ENCODE measurements at regions not wholly inside any gene's neighbourhood (a gene's known extent, or its start where the extent isn't known, plus 50 kb on each side); places are given as distances from the start of the nearest gene placed in this dataset.
"Not testable (repeated sequence)": the region's sequence is repeated elsewhere in the genome, so short reads cannot be mapped to it uniquely, and the experiment has no call there.

DNA sequence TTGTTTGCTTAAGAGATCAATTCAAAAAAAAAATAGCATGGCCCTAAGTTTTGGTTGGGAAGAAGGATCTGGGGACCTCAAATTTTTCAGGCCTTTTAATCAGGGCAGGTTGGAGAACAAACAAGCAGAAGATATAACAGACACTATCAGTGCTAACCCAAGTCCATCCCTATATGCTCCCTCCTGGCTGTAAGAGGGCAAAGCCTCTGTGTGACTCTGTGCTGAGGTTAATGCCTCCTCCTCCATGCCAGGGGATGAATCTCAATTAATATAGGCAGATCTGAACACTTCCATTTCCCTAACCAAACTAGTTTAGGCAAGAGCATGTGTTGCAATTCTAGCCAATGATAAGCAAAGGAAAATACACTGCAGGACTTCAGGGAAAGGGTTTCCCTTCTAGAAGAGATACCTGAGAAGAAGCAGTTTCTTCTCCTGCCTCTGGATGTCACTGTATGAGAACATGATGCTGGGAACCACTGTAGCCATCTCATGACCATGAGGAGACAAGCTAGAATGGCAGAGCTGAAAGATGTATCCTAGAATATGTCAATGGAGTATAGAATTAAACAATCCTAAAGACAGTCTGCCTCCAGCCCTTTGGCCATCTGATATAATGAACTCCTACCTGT is 76.0 kb downstream of the CHD9NB start:
- ATAC-seq: peak; percentile 73

DNA sequence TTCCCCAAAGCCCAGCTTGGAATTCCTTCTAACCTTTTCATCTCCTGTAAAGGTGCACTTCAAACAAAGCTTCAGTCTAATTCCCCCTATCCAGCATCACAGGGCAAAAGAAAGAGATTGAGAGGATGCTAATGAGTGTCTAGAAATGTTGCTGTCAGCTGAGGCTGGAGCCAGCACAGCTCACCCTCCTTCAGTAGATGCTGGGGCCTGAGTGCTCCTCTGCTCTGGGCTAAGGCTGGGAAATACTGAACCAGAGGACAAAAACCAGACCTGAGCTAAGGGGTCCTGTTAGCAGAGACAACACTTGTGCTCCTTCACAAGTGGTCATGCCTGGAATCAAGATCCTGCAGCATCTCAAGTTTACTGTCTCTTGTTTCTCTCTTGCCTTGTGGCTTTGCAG is 85.0 kb downstream of the CHD9NB start:
- ATAC-seq: no peak

DNA sequence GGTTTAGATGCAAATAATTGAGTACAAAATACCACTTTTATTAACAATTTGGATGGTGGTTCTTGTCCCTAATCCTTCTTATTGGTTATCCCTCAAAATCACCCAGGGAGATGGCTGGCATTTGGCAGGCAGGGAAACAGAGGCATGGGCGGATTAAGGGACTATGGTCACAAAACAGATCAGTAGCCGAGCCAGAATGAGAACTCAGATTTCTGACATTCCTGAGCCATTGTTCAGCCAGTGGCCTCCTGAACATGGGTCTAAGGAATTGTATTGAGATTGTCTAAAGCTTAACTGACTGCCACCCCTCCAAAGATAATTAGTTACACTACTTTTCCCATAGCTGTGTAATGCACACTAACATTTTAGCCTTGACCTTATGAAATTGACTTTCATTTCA is 88.4 kb downstream of the CHD9NB start:
- ATAC-seq: no peak

DNA sequence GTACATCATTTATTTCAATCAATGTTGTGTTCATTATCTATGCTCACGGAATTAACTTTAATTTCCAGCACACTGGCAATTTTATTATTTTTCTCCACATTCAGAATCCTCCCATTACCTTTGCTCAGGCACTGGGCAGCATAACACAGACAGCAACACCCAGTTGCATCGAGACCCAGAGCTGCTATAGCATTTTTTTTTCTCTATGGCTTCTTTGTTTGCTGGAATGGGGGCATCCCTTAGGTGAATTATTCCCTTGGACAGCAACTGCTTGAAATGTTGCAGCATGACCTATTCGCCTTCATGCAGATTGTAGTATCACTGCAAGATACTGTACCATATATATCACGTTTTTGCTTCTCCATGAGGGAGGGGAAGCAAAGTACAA is 88.8 kb downstream of the CHD9NB start:
- ATAC-seq: no peak

DNA sequence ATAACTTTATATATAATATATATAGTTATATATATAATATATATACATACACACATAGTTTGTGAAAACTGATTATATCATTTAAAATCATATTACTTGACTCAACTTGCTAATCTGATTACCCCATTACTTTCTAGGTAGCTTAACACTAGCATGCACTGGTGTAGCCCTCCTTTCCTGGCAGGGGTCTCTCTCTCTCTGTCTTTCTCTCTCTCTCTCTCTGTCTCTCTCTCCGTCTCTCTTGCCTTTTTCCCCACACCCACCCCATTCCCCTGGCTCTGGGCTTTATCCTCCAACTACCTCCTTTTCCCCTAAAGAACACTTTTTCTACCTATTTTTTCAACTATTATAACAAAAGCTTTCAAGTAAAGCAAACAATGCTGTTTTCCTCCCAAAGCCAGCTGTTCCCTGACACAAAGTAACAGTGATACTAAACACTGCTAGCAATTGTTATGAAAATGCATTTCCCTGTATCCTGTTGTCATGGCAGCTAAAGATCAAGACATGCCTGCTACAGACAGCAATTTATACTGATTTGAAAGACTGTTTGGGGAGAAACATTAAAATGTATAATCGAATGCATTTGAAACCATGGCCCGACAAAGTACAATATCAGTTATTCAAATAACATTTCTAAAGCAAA is 89.4 kb downstream of the CHD9NB start:
- no peak for ATAC-seq

DNA sequence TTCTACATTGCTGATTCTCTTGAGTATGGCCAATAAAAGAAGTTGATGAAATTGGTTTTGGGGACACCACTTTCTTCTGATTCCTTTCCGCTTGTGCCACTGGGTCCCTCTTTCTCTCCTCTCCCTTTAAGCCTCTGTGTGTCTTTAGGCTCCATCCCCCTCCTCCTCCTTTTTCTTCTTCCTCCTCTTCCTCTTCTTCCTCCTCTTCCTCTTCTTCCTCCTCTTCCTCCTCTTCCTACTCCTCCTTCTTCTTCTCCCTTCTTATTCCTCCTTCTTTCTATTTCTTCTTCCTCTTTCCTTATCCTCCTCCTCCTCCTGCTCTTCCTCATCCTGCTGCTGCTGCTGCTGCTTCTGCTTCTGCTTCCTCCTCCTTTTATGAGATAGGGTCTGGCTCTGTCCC is 93.7 kb downstream of the CHD9NB start:
- no peak for ATAC-seq

DNA sequence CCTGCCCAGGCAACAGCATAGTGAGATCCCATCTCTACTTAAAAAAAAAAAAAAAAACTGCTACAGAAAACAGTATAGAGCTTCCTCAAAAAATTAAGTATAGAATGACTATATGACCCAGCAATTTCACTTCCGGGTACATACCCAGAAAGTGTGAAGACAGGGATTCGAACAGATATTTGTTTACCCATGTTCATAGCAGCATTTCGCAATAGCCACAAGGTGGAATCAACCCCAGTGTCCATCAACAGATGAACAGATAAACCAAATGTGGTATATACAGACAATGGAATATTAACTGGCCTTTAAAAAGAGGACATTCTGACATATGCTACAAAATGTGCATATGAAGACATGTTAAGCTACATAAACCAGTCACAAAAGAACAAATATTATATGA is 95.5 kb downstream of the CHD9NB start:
- no peak for ATAC-seq

DNA sequence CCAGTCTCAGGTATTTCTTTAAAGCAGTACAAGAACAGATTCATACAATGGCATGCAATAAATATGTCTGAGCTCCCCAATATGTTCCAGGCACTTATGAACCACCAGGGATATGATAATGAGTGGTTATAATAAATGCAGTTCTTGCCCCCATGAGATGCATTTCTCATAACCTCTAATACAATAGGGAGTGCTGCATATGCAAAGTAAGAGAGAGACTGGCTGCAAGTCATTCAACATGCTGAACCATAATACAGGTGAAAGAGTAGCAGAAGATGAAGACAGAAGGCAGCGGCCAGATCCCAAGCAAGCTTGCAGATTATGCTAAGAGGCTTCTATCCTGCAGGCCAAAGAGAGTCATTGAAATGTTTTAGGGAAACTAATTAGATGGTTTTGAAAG is 96.7 kb downstream of the CHD9NB start:
- no peak for ATAC-seq

DNA sequence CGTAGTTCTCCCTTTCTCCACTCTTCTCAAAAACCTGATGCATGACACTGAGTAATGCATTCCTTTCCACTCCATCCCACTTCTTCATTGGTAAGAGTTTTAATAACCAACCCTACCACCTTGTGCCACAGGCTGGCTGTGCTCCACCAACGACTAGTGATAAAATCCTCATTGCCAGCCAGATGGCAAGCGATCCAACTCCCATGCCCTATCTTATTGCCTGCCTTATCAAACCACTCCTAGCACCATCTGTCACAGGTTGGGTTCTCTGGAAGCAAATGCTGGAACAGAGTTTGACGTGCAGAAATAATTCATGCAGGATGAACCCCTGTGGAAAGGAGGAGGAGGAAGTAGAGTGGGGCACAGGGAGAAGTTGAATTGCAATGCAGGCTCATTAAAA is 99.5 kb downstream of the CHD9NB start:
- ATAC-seq: no peak

DNA sequence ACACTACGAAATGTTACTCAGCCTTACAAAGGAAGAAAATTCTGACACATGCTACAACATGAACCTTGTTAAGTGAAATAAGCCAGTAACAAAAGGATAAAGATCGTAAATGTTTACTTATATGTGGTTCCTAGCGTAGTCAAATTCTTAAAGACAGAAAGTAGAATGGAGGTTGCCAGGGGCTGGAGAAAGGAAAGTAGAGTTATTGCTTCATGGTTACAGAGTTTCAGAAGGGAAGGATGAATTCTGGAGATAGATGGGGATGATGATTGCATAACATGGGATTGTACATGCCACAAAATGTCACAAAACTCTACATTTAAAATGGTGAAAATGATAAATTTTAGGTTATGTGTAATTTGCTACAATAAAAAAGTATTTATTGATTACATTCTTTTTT is 103.8 kb downstream of the CHD9NB start:
- no peak for ATAC-seq

DNA sequence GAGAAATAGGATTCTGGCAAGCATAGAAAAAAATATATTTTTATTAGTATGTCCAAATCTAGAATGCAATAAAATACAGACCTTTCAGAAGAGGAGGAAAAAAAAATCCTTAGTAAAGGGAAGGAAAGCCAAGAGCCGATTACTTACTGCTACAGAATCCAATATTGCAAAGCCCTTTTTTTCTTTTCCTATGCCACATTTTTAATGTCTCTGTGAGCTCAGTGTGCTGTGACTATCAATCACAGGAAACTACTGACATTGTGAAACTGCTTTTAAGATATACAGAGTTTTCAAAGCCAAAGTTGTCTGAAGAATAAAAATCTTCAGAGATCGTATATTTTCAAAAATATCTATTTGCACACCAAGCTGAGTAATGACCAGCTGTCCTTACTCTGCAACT is 120.4 kb downstream of the CHD9NB start:
- ATAC-seq: no peak

DNA sequence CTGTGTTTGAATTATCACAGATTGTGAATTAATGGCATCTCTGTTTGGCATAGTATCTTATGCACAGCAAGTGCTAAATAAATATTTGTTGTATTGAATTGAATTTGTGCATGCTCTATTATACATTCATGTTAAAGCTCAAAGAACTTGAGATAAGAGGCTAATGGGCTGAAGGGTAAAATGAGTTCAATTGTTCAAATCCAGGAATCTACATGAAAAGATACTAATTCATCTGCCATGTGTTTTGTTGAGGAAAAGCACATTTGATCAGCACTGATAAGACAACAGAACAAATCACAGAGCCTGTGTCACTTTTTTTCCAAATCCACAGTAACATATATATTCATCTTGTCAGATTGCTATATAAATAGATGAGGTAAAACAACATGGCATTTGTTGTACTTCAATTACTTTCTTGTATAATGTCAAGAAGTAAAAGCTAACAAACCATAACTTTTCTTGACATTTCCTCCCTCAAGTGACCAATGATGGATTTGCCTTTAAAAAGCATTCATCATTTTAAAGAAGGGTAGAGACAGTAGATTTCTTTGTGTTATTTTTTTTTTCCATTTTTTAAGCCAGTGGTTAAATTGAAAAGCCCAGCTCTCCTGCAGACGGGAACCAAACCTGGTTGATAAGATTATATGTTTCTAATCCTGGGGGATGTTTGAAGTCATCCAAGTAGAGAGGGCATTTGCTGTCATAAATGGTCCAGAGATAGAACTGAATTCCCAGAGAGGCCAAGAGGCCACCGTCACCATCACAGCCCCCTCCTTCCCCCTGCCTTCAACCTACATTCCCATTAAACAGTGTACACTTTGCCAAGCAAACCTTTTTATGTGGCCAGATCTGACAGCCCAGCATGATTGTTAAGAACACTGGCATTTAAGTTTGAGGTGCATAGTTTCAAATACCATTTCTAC is 123.0 kb downstream of the CHD9NB start:
- ATAC-seq: no peak

DNA sequence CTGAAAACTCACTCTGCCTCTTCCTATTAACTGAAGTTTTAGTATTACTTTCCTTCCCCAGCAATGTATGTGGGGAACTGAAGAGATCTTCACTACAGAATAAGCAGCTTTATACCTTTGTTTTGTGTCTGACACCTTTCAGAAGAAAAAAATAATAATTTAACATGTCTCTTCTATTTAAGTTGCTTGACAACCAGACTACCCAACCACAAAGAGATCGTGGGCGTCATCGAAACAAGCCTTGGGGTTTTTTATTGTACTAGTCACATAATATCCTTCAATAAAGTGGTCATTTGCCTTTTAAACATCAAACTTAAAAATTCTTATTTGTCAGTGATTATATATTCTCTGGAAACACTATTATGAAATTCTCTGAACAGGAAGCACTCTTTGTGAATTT is 123.7 kb downstream of the CHD9NB start:
- no peak for ATAC-seq

DNA sequence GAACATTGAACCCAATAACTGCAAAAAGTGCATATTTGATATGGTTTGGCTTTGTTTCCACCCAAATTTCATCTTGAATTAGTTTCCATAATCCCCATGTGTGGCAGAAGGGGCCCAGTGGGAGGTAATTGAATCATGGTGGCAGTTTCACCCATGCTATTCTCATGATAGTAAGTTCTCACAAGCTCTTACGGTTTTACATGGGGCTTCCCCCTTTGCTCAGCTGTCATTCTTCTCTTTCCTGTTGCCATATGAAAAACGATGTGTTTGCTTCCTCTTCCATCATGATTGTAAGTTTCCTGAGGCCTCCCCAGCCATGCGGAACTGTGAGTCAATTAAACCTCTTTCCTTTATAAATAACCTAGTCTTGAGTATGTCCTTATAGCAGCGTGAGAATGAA is 127.6 kb downstream of the CHD9NB start:
- no peak for ATAC-seq

DNA sequence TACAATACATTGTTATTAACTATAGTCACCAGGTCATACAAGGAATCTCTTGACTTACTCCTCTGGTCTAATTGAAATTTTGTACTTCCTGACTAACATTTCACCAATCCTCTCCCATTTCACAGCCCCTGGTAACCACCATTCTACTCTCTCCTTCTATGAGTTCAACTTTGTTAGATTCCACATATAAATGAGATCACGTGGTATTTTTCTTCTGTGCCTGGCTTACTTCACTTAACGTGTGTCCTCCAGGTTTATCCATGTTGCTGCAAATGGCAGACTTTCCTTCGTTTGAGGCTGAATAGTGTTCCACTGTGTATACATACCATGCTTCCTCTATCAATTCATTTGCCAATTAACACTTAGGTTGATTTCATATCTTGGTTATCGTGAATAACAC is 128.5 kb downstream of the CHD9NB start:
- no peak for ATAC-seq

DNA sequence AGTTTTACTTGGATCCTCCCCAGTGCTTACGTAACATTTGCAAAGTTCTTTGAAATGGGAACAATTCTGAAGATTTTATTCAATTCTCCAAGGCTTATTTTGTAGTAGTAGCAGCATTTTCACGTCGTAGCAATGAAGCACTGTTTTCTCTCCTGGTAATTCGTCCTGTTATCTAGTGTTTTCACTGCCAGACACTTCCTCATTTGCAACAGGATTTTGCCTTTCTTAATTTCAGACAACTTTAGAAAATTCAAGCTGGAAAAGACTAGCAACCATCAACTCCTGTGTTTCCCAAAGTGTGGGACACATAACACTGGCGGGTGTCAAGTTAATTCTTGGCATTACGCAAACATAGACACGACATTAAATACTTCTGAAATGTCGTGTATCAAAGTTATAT is 131.6 kb downstream of the CHD9NB start:
- no peak for ATAC-seq

DNA sequence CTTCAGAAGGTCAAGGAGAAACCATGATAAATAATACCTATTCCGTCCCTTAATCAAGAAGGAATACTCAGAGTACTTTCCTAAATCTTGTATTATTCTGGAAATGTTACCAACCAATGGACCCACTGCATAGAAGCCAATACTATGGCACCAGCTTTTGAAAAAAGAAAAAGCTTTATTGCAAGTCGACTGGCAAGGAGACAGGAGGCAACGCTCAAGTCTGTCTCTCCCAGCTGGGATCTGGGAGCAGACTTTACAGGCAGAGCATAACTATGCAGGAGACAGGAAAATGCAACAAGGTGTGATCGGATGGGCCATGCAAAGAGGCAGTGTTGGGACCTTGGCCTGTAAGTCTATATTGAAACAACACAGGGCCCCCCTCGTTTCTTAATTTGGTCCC is 132.4 kb downstream of the CHD9NB start:
- ATAC-seq: no peak

DNA sequence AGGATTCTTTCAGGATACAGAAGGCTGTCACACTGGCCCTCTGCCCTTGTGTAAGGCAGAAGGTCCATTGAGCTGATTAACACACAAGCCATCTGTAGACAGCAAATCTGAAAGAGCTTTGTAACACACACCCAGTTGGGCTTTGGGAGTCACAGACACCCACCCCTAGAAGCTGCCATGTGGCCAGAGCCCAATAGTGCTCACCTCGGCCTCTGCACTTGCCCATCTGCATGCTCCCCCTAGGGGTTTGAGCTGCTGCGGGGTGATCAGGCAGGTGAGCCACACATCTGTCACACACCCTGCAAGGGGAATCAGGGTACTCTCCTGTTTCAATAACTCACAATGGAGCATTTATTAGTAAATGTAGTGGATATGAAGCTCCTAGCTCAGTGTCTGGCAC is 138.3 kb downstream of the CHD9NB start:
- no peak for ATAC-seq

DNA sequence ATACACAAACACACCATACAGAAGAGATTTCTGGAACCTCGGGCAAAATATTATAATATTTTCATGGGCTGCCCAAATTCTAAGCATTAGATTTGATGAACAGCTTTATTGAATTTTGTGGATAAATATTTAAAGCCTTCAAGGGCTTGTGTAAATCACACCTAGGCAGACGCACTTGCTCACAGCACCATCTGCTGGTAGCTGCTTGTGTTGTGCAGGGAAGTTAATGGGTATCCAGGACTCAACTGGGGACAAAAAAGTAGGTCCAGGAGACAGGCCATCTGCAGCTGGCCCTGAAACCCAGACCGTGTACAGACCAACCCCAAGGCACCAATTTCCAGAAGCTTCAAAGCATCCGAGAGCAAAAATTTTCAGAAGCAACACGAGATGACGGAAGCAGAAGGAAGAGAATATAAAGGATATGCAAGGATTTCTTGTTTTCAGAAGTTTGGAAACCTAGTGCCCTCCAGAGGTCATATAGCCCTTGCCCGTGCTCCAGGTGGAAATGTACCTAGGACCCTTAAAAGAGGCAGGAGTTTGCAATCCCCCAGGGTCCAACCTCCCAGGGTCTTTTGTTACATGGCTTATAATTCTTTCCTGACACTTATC is 140.0 kb downstream of the CHD9NB start:
- ATAC-seq: peak; percentile 60

DNA sequence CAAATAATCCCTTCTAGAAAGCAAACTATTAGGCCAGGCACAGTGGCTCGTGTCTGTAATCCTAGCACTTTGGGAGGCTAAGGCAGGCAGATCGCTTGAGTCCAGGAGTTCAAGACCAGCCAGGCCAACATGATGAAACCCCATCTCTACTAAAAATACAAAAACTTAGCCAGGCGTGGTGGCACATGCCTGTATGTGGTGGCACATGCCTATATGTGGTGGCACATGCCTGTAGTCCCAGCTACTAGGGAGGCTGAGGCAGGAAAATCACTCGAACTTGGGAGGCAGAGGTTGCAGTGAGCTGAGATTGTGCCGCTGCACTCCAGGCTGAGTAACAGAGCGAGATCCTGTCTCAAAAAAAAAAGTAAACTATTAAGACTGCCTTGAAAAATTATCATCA is 144.6 kb downstream of the CHD9NB start:
- ATAC-seq: not testable (repeated sequence)

DNA sequence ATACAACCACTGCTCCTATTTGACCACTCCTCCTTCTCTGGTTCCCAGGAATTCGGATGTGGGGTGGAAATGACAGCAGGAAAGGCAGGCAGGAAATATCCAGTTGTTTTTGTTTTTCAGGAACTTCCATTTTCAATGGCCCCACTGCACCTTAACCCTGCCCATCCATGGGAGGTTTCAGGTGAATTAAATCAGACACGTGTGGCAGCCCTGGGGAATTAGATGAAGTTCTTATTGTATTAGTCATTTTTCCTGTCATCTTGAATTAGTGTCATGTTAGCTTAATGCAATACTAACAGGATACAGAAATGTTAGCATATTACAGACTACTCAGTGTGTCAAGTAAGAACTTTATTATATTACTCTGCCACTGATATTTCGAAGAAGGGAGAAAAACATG is 146.4 kb downstream of the CHD9NB start:
- ATAC-seq: no peak

DNA sequence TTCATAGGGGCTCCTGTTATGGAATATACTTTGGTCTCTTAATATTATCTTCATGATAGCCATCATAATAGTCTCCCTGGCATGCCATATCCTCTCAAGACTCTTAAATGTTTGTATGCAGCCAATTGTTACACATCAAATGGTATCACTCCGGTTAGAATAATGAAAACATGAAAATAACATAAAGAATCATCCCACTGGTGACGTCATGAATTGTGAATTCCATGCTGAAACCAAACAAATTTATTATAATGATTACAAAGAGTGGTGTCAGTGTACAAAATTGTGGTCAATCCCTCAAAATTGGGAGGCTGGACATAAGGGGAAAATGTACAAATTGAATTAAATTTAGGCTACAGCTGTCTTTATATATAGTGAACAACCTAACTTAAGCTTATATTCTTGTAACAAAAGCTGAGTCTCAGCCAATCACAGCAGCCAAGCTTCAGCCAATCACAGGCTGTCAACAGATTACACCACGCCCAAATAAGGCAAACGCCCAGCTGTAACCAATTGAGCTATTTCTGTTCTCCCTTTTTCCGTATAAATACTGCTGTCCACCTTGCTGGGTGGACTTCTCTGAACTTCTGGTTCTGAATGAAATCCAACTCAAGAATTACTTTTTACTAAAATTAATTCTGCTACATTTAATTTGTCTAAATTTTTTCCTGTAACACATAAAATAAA is 156.1 kb downstream of the CHD9NB start:
- ATAC-seq: no peak

DNA sequence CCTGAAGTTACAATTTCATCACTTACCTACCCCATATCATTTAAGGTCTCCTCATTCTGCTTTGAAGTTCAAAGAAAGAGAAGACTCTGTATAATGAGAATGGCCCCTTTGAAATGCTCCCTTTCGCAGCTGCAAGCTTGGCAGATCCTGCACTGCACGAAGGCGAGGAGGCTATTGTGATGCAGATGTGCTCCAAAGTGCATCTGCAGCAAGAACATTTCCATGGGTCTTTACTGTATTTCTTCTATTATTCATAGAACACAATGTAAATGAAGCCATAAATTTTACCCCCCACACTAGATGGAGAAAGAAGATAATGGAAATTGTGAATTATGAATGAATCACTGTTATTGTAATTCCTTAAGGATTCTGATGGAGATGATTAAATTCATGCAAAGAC is 178.7 kb downstream of the CHD9NB start:
- no peak for ATAC-seq
